HG03103 (cell line): ENCODE measurements at regions not wholly inside any gene's neighbourhood (a gene's known extent, or its start where the extent isn't known, plus 50 kb on each side); places are given as distances from the start of the nearest gene placed in this dataset.
"Not testable (repeated sequence)": the region's sequence is repeated elsewhere in the genome, so short reads cannot be mapped to it uniquely, and the experiment has no call there.

ENCODE experiments used
- ATAC-seq: cut with Tn5 transposase; IDR thresholded peaks from one replicate; pipeline ENCODE4 v1.9.1; 2021; ENCODE audit warnings: low read depth; ENCODE audit not compliant: unreplicated experiment

DNA sequence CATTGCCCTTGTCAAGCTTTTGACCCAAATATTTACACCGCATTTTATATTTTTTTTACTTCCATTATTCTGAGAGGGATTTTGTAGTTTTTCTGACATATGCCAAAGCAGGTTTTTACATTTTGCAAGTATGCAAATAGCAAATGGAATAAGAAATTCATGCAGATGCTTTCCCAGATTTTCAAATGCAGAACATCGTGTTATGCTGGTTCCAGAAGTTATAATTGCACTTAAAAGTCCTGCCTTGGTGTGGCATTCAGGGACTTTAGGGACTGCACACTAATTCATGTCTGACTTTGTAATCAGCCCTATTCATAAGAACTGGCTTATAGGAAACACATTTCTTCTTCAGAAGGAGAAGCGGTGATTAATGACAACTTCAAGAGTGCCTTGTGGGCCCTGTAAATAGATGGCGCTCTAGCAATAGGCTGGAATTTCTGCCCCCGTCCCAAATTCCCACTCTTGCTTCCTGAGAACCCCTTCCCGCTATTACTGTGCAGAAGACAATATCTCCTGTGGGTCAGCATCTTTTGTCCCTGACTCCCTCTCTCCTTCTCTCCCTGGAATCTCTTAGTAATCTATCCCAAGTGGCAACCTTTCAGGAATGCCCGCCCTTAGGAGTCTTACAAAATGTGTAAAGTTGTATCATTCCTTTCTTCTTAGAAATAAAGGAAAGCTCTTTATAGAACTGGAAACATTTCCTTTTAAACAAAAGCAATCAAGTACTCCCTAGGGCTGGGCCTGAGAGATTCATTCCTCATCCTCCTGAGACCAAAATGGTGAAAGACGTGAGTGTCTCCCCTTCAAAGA, 264.0 kb downstream of the INHBA start:
- ATAC-seq: no peak

DNA sequence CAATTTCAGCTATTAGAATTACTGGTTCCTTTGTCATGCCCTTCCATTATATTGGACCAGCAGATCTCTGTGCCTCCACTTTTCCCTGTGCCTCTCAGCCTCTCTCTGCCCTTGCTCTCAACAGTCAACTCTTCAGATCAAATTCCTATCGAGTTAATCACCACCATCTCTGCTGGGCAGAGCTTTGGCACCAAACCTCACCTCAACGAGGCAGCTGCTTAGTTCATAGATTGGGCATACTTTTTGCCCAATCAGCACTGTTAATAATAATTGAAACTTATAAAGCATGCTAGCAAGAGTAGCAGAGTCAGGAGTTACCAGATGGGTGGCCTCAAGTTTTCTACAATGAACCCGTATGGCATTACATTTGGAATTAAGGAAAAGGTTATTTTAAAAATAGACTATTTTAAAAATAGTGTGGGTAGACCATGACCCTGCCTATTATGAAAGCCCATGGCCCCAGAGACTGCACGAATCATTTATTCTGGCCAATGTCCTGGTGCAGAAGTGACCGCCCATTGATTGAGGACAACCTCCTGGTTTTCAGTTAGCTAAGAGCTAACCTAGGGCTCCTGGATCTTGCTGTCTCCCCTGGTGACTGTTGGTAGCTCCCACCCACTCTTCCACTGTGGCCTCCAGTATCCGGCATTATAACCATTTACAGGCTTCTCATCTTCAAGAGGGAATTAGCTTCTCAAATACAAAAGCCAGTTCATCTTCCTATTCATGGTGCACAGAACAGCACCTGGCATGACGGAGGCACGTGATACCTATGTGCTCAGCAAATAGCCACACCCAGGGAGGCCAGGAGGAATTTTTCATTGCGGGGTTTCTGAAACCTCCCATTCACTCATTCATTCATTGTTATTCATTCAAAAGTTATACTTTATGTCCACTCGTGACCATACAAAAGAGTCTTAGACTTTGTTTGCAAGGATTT, 265.4 kb downstream of the INHBA start:
- ATAC-seq: no peak

DNA sequence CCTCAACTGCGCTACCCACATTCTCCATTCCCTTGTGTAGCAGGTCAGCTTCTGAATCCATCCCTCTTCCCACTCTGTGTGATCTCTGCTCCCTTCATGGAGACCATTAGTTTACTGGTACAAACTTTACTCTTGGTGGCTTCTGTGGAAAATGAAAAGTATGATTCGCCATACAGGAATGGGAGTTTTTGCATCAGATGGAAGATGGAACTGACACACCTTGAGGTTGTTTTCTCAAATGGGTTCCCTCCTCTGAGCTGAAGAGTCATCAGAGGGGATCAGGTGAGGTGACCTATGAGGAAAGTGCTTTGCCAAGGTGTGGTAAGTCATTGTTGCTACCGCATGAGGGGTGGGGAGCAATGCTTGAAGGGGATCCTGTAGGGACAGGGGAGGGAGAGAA, 266.8 kb downstream of the INHBA start:
- ATAC-seq: no peak

DNA sequence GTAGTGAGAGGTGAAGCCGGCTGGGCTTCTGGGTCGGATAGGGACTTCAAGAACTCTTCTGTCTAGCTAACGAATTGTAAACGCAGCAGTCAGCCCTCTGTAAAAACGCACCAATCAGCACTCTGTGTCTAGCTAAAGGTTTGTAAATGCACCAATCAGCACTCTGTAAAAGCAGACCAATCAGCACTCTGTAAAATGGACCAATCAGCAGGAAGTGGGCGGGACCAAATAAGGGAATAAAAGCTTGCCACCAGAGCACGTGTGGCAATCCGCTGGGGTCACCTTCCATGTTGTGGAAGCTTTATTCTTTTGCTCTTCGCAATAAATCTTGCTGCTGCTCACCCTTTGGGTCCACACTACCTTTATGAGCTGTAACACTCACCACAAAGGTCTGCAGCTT, 267.9 kb downstream of the INHBA start:
- ATAC-seq: not testable (repeated sequence)

DNA sequence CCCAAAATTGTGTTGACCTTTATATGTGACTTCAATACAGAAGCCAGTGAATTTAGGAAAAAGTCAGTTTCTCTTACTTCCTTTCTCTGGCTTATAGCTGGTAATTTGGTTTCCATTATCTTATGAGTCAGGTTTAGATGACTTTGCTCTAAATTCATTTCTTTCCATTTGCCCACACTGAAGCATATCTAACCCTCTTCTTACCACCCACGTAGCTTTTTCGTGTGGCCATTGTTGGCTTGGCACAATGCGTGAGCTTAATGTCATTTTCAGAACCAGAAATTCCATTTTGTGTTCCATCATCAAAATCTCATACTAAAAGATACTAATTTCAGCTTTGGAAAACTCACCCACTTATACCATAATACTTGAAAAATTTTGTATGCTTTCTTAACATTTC, 271.2 kb downstream of the INHBA start:
- ATAC-seq: no peak

DNA sequence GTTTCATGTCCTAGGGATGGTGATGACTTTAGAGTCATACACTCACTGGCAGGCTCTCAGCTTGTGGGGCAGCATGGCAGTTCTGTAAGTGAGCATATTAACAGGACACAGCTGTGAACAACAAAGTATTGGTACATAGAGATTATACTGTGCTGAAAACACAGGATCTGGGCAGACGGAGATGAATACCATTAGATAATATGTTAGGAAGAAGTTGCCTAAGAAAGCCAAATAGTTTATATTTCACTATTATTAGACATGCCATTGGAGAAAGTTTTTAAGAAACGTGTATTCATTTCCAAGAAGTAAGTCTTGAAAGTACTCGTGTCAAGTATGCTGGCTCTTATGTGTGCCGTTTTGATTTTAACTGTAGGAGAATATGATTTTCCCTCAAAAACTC, 274.5 kb downstream of the INHBA start:
- no peak for ATAC-seq

DNA sequence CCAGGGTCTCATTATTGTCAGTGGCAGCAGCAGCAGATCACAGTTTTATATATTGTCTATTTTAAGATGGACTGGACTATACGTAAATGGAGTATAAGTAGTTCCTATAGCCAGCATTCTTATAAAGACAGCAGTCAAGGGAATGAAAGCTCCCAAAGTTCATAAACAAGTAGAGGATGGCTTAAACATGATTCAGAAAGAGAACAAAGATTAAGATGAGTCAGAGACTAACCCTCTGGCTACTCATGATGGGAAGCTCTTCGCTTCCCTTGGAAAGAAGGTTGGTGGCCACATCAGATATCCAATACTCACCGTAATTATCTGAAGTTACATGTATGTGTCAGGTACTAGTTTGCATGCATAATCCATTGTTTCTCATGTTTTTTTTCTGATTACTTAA, 277.0 kb downstream of the INHBA start:
- no peak for ATAC-seq

DNA sequence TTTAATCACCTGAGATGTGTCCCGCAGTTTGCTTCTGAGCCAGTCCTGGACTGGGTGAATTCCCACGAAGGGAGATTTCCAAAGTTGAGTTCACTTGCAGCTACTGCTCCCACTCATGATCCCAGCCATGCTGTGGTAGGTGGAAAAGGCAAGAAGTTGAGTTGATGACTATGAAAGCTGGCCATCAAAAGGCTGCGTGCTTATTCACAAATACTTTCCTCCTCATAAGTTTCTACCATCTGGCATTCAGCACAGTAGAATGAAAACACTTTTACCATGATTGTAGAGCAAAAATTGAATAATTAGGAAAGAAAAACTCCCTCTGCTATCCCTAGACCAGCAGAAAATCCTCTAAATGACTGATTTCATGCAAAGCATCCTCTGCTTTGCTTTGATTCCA, 281.8 kb downstream of the INHBA start:
- no peak for ATAC-seq

DNA sequence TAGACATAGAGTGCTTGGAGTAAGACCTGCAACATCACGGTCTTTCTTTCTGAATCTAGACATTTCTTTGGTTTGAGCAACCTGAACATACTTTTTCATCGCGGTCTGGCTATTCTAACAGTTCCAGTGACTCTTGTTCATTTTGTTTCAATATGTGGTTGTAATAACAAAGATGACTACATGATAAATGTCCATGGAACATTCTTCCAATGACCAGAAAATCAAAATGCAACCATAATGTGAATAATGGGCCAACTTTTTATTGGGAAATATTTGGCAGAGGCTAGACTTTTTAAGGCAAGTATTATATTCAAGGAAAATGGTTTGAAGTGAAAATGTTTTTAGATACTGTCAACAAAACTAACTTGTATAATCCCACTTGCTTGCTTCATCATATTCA, 282.5 kb downstream of the INHBA start:
- ATAC-seq: no peak

DNA sequence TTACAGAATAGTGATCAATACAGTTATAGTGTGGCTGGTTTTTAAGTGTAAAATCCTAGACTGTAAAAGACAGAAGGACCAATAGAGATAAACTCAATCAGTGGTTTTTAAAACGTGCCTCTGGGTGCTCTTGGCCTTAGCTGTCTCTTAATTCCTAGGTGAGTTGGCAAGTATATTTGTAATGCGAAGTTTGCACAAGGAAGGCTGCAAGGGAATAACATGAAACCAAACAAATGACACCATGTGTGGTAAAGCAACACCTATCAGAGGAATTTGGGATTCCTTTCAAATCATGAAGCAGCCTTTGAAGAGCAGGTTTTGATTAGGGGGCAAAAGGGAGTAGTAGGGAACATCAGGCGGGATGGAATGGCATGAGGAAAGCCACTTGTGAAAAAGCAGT, 284.6 kb downstream of the INHBA start:
- no peak for ATAC-seq

DNA sequence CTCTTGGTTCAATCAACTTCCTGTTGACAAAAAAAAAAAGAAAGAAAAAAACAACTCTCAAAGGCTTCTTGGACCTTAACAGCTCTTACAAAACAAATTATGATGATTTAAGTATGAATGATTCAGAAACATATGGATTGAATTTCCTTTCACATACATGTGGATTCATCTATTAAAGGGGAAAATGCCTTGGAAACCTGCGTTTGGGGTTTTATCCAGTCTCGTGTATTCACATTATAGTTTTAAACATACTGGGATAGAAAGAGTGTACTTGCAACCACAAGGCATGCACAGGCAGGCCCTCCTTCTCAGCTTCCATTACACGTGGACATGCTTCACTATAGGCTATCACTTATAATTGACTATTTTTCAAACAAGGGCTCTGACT, 286.7 kb downstream of the INHBA start:
- ATAC-seq: no peak

DNA sequence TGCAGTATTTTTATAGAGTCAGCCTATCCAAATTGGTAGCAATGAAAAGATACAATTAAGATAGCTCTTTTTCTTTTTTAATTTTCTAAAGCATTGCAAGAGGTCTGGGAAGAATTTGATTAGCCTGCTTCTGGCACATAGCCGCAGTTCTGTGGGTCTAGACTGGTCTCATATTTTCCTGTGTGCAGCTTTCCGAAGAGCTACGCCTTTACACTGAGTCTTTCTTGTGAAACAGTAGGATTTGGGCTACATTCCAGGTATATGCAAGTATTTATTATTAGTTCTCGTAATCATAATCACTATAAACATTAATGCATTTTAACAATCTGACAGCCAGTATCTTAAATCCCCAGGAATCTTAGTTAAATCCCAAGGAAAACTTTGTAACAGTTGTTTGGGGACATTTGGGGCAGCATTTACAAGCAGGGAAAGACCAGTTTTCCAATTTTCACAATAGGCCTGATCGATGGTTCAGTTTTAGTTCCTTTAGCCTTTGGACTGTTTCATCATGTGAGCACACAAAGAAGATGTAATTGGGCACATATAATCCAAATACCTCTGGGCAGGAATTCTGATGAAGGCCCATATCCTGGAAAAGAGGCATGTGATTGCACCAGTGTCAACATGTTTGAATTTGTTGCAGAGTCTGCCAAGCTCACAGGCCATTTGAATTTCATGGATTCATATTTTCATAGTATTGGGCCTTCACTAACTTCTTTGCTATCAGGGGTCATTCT, 287.3 kb downstream of the INHBA start:
- no peak for ATAC-seq

DNA sequence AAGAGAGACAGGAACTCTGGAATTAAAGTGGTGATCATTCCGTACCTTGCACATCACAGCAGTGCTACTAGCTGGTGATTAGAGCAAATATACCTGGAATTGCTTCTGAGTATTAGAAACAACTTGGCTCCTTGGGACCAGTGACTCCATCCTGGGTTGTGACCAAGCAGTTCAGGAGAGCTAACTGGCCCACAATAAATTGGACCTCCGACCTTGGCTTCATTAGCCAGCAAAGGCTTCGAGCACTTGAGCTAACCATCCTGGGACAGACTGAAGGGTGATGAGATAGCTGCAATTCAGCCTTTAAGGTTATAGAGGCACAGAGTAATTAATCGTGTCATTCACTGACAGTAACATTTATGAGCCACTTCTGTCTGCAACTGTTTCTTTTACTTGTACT, 287.8 kb downstream of the INHBA start:
- no peak for ATAC-seq

DNA sequence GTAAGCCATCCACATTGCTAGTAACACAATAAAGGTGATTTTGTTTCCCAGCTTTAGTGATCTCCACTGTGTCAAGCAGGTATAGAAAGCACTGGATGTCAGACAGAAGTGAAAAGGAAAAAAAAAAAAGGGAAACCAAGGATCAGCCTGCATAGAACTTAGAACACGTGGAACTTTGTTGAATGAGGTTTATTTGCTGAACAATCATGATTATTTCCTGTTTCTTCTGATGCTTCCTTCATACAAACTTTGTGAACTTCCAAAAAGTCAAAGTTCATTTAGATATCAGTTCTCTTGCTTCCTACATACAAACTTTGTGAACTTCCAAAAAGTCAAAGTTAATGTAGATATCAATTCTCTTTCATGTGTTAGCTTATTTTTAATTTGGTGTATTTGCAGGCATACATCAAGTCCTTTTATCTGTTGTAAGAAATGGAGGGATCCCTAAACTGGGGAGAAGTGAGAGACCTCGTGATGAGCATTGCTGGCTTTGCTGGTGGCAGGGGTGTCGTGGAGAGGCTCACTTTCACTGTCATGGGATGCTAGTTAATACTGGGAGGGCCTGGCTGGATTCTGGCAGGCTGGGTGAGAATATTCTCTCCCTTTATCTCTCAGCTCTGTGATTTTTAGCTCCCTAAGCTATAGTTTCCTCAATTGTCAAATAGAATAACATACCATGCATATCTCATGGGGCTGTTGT, 298.4 kb downstream of the INHBA start:
- ATAC-seq: no peak

DNA sequence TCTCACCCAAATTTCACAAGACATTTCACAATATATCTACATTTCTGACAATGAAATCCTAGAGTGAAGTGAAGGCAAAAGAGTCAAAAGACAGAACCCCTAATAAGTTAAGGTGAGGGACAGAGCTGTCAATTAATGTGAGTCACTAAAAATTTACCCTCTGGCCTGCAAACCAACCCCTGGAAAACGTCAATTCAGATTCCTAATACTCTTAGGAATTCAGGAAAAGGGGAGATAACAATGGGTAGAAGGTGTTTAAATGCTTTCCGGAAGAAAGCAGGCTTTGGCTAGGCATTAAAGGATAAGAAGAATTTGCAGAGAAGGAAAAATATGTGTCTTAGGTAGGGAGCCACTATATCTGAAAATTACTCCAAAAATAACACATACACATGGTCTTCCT, 299.6 kb downstream of the INHBA start:
- ATAC-seq: no peak

DNA sequence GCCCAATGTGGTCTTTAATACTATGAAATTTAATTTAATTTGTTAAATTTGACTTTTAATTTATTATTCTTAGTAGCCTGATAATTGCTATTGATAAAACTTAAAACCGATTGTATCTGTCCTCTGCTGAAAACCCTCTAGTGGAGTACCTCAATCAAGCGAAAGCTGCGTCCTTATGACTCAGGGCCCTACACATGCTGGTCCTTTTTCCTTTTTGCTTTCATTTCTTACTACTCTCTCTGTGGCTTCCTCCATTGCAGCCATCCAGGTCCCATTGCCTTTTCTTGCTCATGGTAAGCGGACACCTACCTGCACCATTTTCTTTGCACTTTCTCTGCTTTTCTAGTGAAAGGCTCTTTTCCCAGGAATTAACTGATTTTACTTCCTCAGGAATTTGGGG, 301.1 kb downstream of the INHBA start:
- no peak for ATAC-seq

DNA sequence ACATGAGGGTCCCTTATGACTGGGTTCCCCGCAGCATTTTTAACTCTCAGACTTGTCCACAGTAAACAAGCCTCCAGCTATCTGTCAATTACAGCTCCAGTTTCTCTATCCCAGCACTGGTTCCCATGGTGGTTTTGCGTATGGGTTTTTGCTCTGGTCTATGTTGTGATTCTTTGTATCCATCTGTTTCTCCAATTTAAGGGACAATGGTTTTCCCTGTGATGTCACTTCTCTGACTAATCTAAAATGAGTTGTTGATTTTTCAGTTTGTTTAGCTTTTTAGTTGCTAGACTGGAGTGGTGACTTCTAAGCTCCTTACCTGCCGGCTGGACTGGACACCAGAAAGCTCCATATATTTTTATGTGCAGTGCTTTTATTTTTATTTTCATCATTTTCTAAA, 303.7 kb downstream of the INHBA start:
- no peak for ATAC-seq

DNA sequence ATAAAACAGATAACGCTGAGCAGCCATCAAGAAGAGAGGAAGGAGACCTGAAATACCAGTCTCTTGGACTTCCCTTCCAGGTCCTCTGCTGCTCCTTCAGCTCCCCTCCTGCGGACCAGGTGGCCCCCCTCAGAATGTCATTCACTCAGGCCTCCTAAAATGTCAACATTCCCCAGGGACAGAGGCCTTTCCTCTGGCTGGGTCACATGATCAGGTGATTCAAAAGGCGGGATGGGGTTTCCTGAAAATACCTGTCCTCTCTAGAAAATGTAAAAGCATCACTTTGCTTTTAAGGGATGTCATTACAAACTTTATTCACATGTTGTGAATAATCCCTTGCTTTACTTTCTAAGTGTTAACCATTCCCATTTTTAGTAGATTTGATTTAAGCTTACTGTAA, 311.1 kb downstream of the INHBA start:
- ATAC-seq: no peak

DNA sequence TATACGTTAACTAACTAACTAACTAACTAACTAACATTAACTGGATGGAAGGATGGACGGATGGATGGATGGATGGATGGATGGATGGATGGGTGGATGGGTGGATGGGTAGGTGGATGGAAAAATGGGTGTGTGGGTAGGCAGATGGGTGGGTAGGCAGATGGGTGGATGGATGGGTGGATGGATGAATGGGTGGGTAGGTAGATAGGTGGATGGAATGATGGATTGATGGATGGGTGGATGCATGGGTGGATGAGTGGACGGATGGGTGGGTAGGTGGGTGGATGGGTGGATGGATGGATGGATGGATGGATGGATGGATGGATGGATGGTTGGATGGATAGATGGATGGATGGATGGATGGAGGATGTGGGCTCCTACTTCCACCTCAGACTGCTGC, 314.0 kb downstream of the INHBA start:
- ATAC-seq: not testable (repeated sequence)

DNA sequence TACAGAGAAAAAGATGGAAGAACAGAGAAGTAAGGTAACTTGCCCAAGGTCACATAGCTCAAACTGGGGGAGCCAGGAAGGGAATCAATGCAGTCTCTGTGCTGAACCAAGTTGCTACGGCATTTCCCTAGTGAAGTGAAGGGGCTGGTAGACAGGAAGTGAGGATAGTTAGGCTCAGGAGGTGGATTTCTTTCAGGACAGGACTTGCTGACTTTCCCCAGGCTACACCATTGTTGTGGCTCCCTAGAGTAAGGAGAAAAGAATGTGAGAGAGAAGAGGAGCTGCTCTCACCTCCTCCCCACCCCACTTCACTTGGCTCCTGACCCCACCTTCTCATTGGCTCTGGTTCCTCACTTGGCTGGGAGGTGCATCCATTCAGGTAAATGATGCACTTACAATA, 316.9 kb downstream of the INHBA start:
- ATAC-seq: no peak

DNA sequence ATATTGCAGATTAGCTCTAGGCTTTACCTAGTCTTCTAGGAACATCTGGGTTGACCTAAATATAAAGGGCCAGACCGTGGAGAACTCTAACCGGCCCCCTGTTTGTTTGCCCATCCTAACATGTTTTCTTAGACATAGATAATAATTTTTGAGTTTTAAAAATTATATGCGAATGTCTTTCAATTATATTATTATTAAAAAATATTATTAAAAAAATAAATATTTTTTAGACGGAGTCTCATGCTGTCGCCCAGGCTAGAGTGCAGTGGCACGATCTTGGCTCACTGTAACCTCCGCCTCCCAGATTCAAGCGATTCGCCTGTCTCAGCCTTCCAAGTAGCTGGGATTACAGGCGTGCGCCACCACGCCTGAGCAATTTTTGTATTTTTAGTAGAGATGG, 318.5 kb downstream of the INHBA start:
- ATAC-seq: no peak
